GM12873 (cell line): ENCODE measurements at regions not wholly inside any gene's neighbourhood (a gene's known extent, or its start where the extent isn't known, plus 50 kb on each side); places are given as distances from the start of the nearest gene placed in this dataset.

ENCODE experiments used
- TF ChIP-seq, protein P1 (sequence below): IDR thresholded peaks from 2 replicates; pipeline ENCODE4 v1.5.1; 2012; ENCODE audit warnings: low read depth, mild to moderate bottlenecking, moderate library complexity, low read length, control low read depth; ENCODE audit not compliant: insufficient read depth; ENCODE audit errors: missing control alignments

DNA sequence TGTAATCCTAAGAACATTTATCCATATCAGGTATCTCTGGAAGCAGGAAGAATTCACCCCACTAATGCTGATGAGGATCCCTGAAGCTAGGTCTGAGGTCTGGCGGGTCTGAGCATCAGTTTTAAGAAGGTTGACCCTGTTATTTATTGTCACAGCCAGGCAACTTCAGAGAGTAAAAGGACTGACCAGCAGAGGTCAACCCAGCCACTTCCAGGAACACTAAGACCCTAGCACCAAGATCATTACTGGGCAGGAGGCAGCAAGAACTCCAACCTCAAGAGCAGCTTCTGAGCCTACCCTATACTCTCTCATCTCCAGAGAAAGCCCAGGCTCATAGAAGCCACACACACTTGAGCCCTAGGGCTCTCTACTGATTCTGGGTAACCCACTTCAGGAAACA, 901.4 kb downstream of the DCDC2C start:
- TF ChIP-seq, protein P1, sequence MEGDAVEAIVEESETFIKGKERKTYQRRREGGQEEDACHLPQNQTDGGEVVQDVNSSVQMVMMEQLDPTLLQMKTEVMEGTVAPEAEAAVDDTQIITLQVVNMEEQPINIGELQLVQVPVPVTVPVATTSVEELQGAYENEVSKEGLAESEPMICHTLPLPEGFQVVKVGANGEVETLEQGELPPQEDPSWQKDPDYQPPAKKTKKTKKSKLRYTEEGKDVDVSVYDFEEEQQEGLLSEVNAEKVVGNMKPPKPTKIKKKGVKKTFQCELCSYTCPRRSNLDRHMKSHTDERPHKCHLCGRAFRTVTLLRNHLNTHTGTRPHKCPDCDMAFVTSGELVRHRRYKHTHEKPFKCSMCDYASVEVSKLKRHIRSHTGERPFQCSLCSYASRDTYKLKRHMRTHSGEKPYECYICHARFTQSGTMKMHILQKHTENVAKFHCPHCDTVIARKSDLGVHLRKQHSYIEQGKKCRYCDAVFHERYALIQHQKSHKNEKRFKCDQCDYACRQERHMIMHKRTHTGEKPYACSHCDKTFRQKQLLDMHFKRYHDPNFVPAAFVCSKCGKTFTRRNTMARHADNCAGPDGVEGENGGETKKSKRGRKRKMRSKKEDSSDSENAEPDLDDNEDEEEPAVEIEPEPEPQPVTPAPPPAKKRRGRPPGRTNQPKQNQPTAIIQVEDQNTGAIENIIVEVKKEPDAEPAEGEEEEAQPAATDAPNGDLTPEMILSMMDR = no peak

DNA sequence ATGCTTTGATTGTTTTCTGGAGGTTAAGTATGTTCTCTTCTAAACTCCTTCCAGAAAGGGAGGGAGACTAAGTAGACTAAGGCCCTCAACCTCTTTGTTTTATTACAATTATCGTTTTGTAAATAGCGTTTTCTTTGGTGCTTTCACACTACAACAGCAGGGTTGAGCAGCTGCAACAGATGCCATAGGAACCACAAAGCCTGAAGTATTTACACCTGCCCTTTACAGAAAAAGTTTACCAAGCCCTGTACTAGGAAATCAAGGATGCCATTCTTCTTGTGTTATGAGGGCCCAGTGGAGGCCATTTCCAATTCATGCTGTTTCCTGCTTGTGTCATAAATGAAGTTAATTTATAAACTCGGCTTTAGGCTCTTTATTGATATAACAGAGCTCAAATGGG, 914.8 kb downstream of the DCDC2C start:
- TF ChIP-seq, protein P1 = no peak

DNA sequence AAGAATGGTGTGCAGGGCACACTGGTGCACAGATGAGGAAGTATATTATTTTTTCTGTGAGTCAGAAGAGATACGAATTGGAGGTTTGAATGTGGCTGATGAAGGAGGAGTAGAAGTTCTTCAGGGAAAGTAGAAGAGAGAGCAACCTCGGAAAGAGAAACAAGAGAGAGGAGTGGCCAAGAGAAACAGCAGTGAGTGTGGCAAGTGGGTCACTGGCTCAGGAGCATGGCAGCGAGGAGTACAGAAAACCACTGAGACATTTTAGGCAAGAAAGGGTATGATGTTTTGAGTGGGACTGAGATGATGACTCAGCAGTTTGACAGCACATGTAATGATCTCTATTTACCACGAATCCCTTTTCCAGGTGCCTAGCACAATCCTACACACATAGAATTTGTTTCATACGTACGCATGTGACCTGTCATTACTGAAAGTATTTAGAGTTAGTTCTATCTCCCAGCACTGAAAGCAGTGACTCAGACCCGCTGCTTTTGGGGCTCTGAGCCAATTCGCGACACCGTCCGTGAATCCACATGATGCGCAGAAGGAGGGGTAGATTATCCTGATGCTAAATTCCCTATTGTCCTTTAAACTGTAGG, 915.4 kb downstream of the DCDC2C start:
- TF ChIP-seq, protein P1 = no peak

DNA sequence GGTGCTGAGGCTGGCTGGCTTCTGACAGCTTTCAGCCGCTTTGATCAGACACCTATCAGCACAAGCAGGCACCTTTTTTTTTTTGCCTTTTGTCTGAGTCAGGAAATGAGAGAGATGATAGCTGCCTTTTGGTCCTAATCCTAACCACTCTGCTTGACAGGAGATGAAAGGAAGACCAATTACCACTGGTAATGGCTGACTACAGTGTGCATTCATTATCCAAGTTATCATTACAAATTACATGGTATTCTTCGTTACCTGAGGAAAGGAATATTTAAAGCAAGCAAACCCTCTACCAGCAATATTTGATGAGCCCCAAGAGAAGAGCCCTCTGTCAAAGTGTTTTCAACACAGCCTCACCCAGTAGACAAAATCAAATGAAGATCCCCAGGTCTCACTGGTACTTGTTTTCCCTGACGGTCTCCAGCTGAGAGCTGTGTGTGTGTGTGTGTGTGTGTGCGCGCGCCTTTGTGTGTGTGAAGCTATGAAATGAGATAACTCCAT, 925.7 kb downstream of the DCDC2C start:
- TF ChIP-seq, protein P1 = no peak

DNA sequence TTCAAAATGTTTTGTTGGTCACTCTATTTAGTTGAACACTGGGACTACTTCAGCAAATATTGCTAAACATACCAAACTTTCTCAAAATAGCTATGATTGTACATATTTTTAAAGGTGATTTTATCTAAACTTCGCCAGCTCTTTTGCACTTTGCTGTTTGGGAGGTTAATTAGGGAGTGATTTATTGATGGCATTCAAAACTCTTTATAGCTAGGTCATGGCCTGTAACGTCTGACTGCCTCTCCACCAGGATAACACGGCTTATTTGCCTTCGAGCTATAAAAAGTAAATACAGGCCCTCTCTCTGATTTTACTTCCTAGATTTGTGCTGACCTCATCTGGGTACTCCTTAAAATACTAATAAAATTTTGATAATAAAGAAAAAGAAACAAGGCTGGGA, 931.9 kb downstream of the DCDC2C start:
- TF ChIP-seq, protein P1 = no peak

DNA sequence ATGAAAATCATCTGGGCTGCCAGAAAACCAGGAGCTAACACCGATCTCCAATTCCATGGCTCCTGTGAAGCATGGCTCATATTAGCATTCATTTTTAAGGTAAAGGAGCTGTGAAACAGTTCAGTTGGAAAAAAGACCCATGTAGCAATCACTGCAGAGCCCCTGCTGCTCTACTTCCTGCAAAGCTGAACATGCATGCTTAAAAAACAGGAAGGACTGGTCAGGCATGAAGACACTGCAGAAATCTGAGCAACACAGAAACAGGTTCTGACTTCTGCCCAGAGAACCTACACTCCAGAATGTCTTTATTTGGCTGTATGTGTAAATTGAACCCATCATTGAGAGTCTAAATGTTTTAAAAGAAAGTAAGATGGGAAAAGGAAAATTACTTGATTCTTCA, 950.6 kb downstream of the DCDC2C start:
- TF ChIP-seq, protein P1 = no peak

DNA sequence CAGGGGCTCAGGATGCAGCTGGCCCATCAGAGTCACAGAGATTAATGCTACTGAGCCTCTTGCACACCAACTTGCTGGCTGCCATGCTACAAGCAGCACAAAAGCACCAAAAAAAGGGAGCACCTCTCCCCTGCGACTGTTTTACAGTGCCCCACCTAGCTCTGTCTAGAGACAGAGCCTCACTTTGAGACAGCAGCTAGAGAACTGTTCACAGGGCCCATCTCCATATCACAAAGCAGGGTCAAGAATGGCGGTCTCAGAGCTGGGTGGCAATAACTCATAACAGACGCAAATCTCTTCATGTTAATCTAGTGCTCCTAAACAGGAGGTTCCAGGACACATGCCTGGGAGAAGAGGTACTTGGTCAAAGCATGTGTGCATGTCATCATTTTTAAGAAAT, 953.0 kb downstream of the DCDC2C start:
- TF ChIP-seq, protein P1 = no peak
